Astrocyte of the spinal cord (primary cell): ENCODE measurements at regions not wholly inside any gene's neighbourhood (a gene's known extent, or its start where the extent isn't known, plus 50 kb on each side); places are given as distances from the start of the nearest gene placed in this dataset.

Experiments used
- DNase-seq: peaks from one replicate; pipeline ENCODE4 v3.0.0; 2011; ENCODE audit warnings: low read depth, low spot score
- H3K4me3 ChIP-seq: 2 replicates; pipeline ENCODE4 v1.5.1; 2011; ENCODE audit warnings: low read depth, mild to moderate bottlenecking, low read length, moderate library complexity
- in situ Hi-C: cut with HindIII; loops from 2 replicates; pipeline ENCODE4 v1.10.0; 2017; ENCODE audit warnings: low sequenced_read_pairs
- TF ChIP-seq, protein P1 (sequence below): IDR thresholded peaks from 2 replicates; pipeline ENCODE4 v1.5.1; 2012; ENCODE audit warnings: low read depth, mild to moderate bottlenecking, low read length, inconsistent platforms

- H3K4me3 ChIP-seq, result no peak overlapping the region
- in situ Hi-C loops, result no loop called here
- TF ChIP-seq, protein P1, sequence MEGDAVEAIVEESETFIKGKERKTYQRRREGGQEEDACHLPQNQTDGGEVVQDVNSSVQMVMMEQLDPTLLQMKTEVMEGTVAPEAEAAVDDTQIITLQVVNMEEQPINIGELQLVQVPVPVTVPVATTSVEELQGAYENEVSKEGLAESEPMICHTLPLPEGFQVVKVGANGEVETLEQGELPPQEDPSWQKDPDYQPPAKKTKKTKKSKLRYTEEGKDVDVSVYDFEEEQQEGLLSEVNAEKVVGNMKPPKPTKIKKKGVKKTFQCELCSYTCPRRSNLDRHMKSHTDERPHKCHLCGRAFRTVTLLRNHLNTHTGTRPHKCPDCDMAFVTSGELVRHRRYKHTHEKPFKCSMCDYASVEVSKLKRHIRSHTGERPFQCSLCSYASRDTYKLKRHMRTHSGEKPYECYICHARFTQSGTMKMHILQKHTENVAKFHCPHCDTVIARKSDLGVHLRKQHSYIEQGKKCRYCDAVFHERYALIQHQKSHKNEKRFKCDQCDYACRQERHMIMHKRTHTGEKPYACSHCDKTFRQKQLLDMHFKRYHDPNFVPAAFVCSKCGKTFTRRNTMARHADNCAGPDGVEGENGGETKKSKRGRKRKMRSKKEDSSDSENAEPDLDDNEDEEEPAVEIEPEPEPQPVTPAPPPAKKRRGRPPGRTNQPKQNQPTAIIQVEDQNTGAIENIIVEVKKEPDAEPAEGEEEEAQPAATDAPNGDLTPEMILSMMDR, result no peak
- DNase-seq, result no peak
These were observed 291.3 kb upstream of the PHYHIPL start for GRCh38 chr10:58885146-58885545.

- TF ChIP-seq, protein P1, result no peak
- DNase-seq, result no peak
- in situ Hi-C loops, result no loop called here
- H3K4me3 ChIP-seq, result no peak overlapping the region
These were observed 290.6 kb upstream of the PHYHIPL start for GRCh38 chr10:58885686-58886345.

DNA sequence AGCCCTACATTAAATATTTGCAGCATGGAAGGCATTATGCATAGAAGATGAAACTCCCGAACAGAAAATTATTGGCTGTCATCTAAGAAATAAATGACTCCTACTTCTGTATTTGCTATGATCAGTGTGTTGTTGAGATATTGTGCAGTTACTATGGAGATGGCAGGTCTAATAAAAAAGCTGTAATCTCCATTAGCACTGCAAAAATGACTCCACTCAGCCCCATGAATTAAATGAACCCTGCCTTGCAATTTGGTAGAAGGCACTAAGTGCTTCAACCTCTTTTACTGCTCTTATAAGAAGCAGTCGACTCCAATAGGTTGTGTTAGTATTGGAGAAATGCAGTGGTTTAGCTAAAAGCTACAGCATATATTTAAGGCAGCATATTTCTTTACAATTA, 290.0 kb upstream of the PHYHIPL start:
- TF ChIP-seq, protein P1, result no peak
- no peak overlapping the region for H3K4me3 ChIP-seq
- in situ Hi-C loops, result no loop called here
- no peak for DNase-seq

DNA sequence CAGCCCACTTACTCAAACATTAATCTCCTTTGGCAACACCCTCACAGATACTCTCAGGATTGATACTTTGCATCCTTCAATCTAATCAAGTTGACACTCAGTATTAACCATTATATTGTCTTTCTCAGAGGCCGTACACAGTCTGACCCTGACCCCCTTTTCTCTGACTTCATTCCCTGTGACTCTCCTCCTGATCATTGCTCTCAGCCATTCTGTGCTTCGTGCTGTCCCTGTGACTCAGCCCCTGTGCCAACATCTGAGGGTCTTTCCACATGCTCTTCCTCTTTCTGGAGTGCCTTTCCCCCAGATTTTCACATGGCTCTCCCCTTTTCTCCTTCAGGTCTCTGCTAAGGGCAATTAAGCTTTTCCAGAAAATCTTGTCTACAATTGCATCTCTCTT, 289.0 kb upstream of the PHYHIPL start:
- TF ChIP-seq, protein P1, result no peak
- in situ Hi-C loops, result no loop called here
- DNase-seq, result no peak
- H3K4me3 ChIP-seq, result no peak overlapping the region

DNA sequence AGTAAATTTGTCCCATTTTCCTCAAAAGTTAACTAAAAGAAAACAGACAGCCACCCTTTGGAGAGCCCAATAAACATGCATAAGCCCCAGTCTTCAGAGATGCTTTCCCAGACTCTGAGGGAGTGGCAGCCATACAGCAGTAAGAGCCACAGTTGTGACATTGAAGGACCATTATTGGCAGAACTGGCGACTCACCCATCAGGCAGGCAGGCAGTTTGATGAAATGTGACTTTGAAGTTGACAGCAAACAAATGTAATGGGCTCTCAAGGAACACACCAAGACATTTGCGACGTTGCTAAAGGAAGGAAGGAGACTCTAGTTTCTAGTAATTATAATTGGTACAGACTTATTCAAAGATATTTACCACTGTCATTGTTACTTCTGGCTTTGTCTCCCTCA, 287.5 kb upstream of the PHYHIPL start:
- H3K4me3 ChIP-seq, result no peak overlapping the region
- in situ Hi-C loops, result no loop called here
- TF ChIP-seq, protein P1, result no peak
- DNase-seq, result no peak

- in situ Hi-C loops, result no loop called here
These were observed 284.4 kb upstream of the PHYHIPL start for GRCh38 chr10:58892031-58892531.

More at GRCh38 chr10:58892031-58892531, 284.4 kb upstream of the PHYHIPL start:
- H3K4me3 ChIP-seq, result no peak overlapping the region
- TF ChIP-seq, protein P1, result no peak
- DNase-seq, result peak; percentile 51
